SK-N-SH (cell line): ENCODE measurements at regions not wholly inside any gene's neighbourhood (a gene's known extent, or its start where the extent isn't known, plus 50 kb on each side); places are given as distances from the start of the nearest gene placed in this dataset.

Experiments used
- CTCF ChIA-PET: fragments of 300-600, 350-600 bp; formaldehyde crosslinking; extraction: SDS; loops from one replicate; lab custom pipeline; 2021; lab: Yijun Ruan, JAX
- POLR2A ChIA-PET: fragments of 350-600 bp; sonication (Branson Sonifier 250); formaldehyde crosslinking; extraction: SDS; loops from one replicate; lab custom pipeline; 2020; ENCODE audit warnings: antibody characterized with exemption, inconsistent platforms; lab: Yijun Ruan, JAX
- DNase-seq: peaks from one replicate; pipeline ENCODE4 v3.0.0; 2012
- H2AFZ ChIP-seq: fragments of 200-600 bp; sonication (generic); 2 replicates; pipeline ENCODE4 v1.8.1; 2016; ENCODE audit warnings: antibody characterized with exemption, mild to moderate bottlenecking, low read depth
- H3F3A ChIP-seq: fragments of 200-600 bp; sonication (generic); replicated peaks from 2 replicates; pipeline ENCODE3; 2016; ENCODE audit warnings: antibody characterized with exemption, mild to moderate bottlenecking; ENCODE audit not compliant: insufficient read depth
- H3K27ac ChIP-seq, 2 experiments: fragments of 200-500 bp in 1 of 2; fragments of 200-600 bp in 1 of 2; sonication (Bioruptor generic) in 1 of 2; sonication (generic), shearing (Covaris generic) in 1 of 2; 2 replicates each; pipeline versions ENCODE4 v1.5.1 to v1.6.1; 2014 to 2016; ENCODE audit warnings: low read depth in 2 of 2, inconsistent platforms in 1 of 2, low read length in 1 of 2, mild to moderate bottlenecking in 1 of 2, mixed read lengths in 1 of 2
- H3K27me3 ChIP-seq: fragments of 200-600 bp; sonication (generic), shearing (Covaris generic); 2 replicates; pipeline ENCODE4 v1.6.1; 2016; ENCODE audit warnings: mixed run types; ENCODE audit not compliant: insufficient read depth
- H3K36me3 ChIP-seq, 2 experiments: fragments of 200-500 bp in 1 of 2; fragments of 200-600 bp in 1 of 2; sonication (Bioruptor generic) in 1 of 2; sonication (generic) in 1 of 2; replicated peaks in 1 of 2; 2 replicates each; pipeline versions ENCODE3 to v1.5.1; 2014 to 2016; ENCODE audit warnings: low read length in 1 of 2, mild to moderate bottlenecking in 1 of 2; ENCODE audit not compliant: insufficient read depth in 2 of 2, control insufficient read depth in 1 of 2
- H3K4me1 ChIP-seq, 2 experiments: fragments of 200-500 bp in 1 of 2; fragments of 200-600 bp in 1 of 2; sonication (Bioruptor generic) in 1 of 2; sonication (generic), shearing (Covaris generic) in 1 of 2; 2 replicates each; pipeline versions ENCODE4 v1.5.1 to v1.6.1; 2014 to 2016; ENCODE audit warnings: low read depth in 1 of 2, low read length in 1 of 2, mixed run types in 1 of 2; ENCODE audit not compliant: insufficient read depth in 2 of 2, control insufficient read depth in 1 of 2
- H3K4me2 ChIP-seq: fragments of 200-600 bp; sonication (generic), shearing (Covaris generic); 2 replicates; pipeline ENCODE4 v1.6.1; 2017; ENCODE audit warnings: mixed run types
- H3K4me3 ChIP-seq, 2 experiments: fragments of 200-500 bp in 1 of 2; fragments of 200-600 bp in 1 of 2; sonication (Bioruptor generic) in 1 of 2; sonication (generic), shearing (Covaris generic) in 1 of 2; 2 replicates each; pipeline versions ENCODE4 v1.5.1 to v1.8.1; 2014 to 2016; ENCODE audit warnings: low read depth in 2 of 2, inconsistent platforms in 1 of 2, low read length in 1 of 2, mild to moderate bottlenecking in 1 of 2, mixed read lengths in 1 of 2, moderate library complexity in 1 of 2
- H3K79me2 ChIP-seq: fragments of 200-600 bp; sonication (generic); 2 replicates; pipeline ENCODE4 v1.8.1; 2017; ENCODE audit warnings: mild to moderate bottlenecking; ENCODE audit not compliant: insufficient read depth
- H3K9ac ChIP-seq: fragments of 200-600 bp; sonication (generic); 2 replicates; pipeline ENCODE4 v1.6.1; 2017; ENCODE audit warnings: mixed run types
- H3K9me2 ChIP-seq: fragments of 200-600 bp; sonication (generic); 2 replicates; pipeline ENCODE4 v1.6.1; 2017; ENCODE audit warnings: mixed run types
- H3K9me3 ChIP-seq: fragments of 200-600 bp; sonication (generic); 2 replicates; pipeline ENCODE4 v1.6.1; 2017; ENCODE audit warnings: mixed run types, mild to moderate bottlenecking, moderate library complexity
- H4K20me1 ChIP-seq: fragments of 200-600 bp; sonication (generic); 2 replicates; pipeline ENCODE4 v1.6.1; 2017; ENCODE audit warnings: mild to moderate bottlenecking, mixed run types; ENCODE audit not compliant: insufficient read depth
- ELF1 ChIP-seq: IDR thresholded peaks from 2 replicates; pipeline ENCODE4 v1.4.0; 2012
- FOSL2 ChIP-seq: IDR thresholded peaks from 2 replicates; pipeline ENCODE4 v1.4.0; 2012; ENCODE audit warnings: low read depth, mild to moderate bottlenecking, moderate library complexity, borderline replicate concordance
- FOXJ3 ChIP-seq: sonication (generic); formaldehyde crosslinking; IDR thresholded peaks from 2 replicates; pipeline ENCODE4 v1.5.1; 2020; ENCODE audit warnings: mild to moderate bottlenecking, missing genetic modification reagents
- IRF3 ChIP-seq: fragments of 150-350 bp; IDR thresholded peaks from 2 replicates; pipeline ENCODE4 v1.6.1; 2016; ENCODE audit warnings: mild to moderate bottlenecking, low read depth, low read length
- MXI1 ChIP-seq: IDR thresholded peaks from 2 replicates; pipeline ENCODE4 v1.6.1; 2012; ENCODE audit warnings: mild to moderate bottlenecking, low read depth, low read length, improper control_type of control experiment
- RAD21 ChIP-seq: IDR thresholded peaks from 2 replicates; pipeline ENCODE4 v1.6.1; 2012; ENCODE audit warnings: mild to moderate bottlenecking, low read length
- RCOR1 ChIP-seq: fragments of 150-350 bp; IDR thresholded peaks from 2 replicates; pipeline ENCODE4 v1.6.1; 2017; ENCODE audit warnings: antibody characterized with exemption, low read length
- RXRA ChIP-seq: IDR thresholded peaks from 2 replicates; pipeline ENCODE4 v1.4.0; 2012; ENCODE audit warnings: low read depth, mild to moderate bottlenecking, borderline replicate concordance
- SIN3A ChIP-seq: IDR thresholded peaks from 2 replicates; pipeline ENCODE4 v1.6.1; 2012; ENCODE audit warnings: low read depth, mild to moderate bottlenecking, low read length, moderate library complexity, borderline replicate concordance
- SMC3 ChIP-seq: IDR thresholded peaks from 2 replicates; pipeline ENCODE4 v1.6.1; 2012; ENCODE audit warnings: low read depth, low read length, improper control_type of control experiment
- TCF12 ChIP-seq: IDR thresholded peaks from 2 replicates; pipeline ENCODE4 v1.4.0; 2012
- TEAD4 ChIP-seq: IDR thresholded peaks from 2 replicates; pipeline ENCODE4 v1.4.0; 2012; ENCODE audit warnings: mild to moderate bottlenecking, borderline replicate concordance; ENCODE audit not compliant: insufficient read depth
- YY1 ChIP-seq: IDR thresholded peaks from 2 replicates; pipeline ENCODE4 v1.4.0; 2012; ENCODE audit warnings: low read depth, mild to moderate bottlenecking
- ZBTB33 ChIP-seq: IDR thresholded peaks from 2 replicates; pipeline ENCODE4 v1.4.0; 2012; ENCODE audit warnings: low read depth, borderline replicate concordance
- WGBS: methylation state at CpG from one replicate; pipeline ENCODE4 v1.1.6; 2017; ENCODE audit warnings: low lambda C conversion rate; 5-methylcytosine and 5-hydroxymethylcytosine counted together
- TF ChIP-seq, protein P1 (sequence below): fragments of 150-350 bp; IDR thresholded peaks from 2 replicates; pipeline ENCODE4 v1.6.1; 2017; ENCODE audit warnings: antibody characterized with exemption, low read length, low read depth, borderline replicate concordance
- TF ChIP-seq, protein P2 (sequence below): IDR thresholded peaks from 2 replicates; pipeline ENCODE4 v1.6.1; 2012; ENCODE audit warnings: mild to moderate bottlenecking, low read depth, low read length, moderate library complexity

- no peaks in the 10 kb centered on the region for H3F3A ChIP-seq
- no peak overlapping the region for H3K4me3 ChIP-seq
- H3K4me2 ChIP-seq: no peak overlapping the region
- H3K9me2 ChIP-seq: no peaks in the 10 kb centered on the region
- ChIA-PET CTCF (no interaction called here), POLR2A (no interaction called here)
- no peaks in the 10 kb centered on the region for H3K27me3 ChIP-seq
- DNase-seq: no peak
- peaks cover 0 to 5% of the 10 kb centered on the region in 2 experiments; a peak in 2 of 4 replicates for H3K4me1 ChIP-seq
- no peak overlapping the region for H3K27ac ChIP-seq
- H3K36me3 ChIP-seq: no peaks in the 10 kb centered on the region
- H3K79me2 ChIP-seq: no peaks in the 10 kb centered on the region
- H2AFZ ChIP-seq: no peak overlapping the region
- H4K20me1 ChIP-seq: no peaks in the 10 kb centered on the region
- 9% methylated on average over 2 of the region's 2 CpGs for WGBS
- no peaks in the 10 kb centered on the region for H3K9me3 ChIP-seq
- H3K9ac ChIP-seq: no peak overlapping the region
- no peak for TF ChIP-seq IRF3
- no peak for TF ChIP-seq SIN3A
- TF ChIP-seq RAD21: no peak
- TF ChIP-seq ELF1: no peak
- no peak for TF ChIP-seq MXI1
Measured at GRCh38 chr1:215423288-215423687, 143.8 kb upstream of the KCTD3 start.

GRCh38 chr1:215425138-215425537, 142.0 kb upstream of the KCTD3 start:
- no peak overlapping the region for H2AFZ ChIP-seq
- H3K79me2 ChIP-seq: no peaks in the 10 kb centered on the region
- 32% methylated on average over 4 of the region's 4 CpGs for WGBS
- TF ChIP-seq, protein P1, sequence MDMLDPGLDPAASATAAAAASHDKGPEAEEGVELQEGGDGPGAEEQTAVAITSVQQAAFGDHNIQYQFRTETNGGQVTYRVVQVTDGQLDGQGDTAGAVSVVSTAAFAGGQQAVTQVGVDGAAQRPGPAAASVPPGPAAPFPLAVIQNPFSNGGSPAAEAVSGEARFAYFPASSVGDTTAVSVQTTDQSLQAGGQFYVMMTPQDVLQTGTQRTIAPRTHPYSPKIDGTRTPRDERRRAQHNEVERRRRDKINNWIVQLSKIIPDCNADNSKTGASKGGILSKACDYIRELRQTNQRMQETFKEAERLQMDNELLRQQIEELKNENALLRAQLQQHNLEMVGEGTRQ: no peak
- no peak for TF ChIP-seq RCOR1
- TF ChIP-seq ZBTB33: no peak
- no peak for TF ChIP-seq RAD21
- no peak for TF ChIP-seq TCF12
- no peak for TF ChIP-seq TEAD4
- no peak for TF ChIP-seq SMC3
- TF ChIP-seq FOXJ3 (CRISPR knock-in tag): no peak
- no peak for TF ChIP-seq FOSL2
- TF ChIP-seq IRF3: no peak
- TF ChIP-seq, protein P2, sequence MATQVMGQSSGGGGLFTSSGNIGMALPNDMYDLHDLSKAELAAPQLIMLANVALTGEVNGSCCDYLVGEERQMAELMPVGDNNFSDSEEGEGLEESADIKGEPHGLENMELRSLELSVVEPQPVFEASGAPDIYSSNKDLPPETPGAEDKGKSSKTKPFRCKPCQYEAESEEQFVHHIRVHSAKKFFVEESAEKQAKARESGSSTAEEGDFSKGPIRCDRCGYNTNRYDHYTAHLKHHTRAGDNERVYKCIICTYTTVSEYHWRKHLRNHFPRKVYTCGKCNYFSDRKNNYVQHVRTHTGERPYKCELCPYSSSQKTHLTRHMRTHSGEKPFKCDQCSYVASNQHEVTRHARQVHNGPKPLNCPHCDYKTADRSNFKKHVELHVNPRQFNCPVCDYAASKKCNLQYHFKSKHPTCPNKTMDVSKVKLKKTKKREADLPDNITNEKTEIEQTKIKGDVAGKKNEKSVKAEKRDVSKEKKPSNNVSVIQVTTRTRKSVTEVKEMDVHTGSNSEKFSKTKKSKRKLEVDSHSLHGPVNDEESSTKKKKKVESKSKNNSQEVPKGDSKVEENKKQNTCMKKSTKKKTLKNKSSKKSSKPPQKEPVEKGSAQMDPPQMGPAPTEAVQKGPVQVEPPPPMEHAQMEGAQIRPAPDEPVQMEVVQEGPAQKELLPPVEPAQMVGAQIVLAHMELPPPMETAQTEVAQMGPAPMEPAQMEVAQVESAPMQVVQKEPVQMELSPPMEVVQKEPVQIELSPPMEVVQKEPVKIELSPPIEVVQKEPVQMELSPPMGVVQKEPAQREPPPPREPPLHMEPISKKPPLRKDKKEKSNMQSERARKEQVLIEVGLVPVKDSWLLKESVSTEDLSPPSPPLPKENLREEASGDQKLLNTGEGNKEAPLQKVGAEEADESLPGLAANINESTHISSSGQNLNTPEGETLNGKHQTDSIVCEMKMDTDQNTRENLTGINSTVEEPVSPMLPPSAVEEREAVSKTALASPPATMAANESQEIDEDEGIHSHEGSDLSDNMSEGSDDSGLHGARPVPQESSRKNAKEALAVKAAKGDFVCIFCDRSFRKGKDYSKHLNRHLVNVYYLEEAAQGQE: no peak
- TF ChIP-seq RXRA: no peak
- TF ChIP-seq YY1: no peak
- no peaks in the 10 kb centered on the region for H3K27me3 ChIP-seq
- no peaks in the 10 kb centered on the region; a peak in 1 of 4 replicates for H3K4me1 ChIP-seq
- H3K36me3 ChIP-seq: no peaks in the 10 kb centered on the region
- H3K27ac ChIP-seq: no peak overlapping the region
- H3K9me2 ChIP-seq: no peaks in the 10 kb centered on the region
- ChIA-PET POLR2A (no interaction called here), CTCF (no interaction called here)
- H3K9ac ChIP-seq: no peak overlapping the region
- no peak for DNase-seq
- no peak overlapping the region for H3K4me3 ChIP-seq
- H3K9me3 ChIP-seq: no peaks in the 10 kb centered on the region
- H3F3A ChIP-seq: no peaks in the 10 kb centered on the region
- no peaks in the 10 kb centered on the region for H4K20me1 ChIP-seq
- no peak overlapping the region for H3K4me2 ChIP-seq
